DND-41 (cell line): ENCODE measurements at regions not wholly inside any gene's neighbourhood (a gene's known extent, or its start where the extent isn't known, plus 50 kb on each side); places are given as distances from the start of the nearest gene placed in this dataset.

Experiments
- CTCF ChIP-seq: IDR thresholded peaks from 2 replicates; pipeline ENCODE4 v1.5.1; 2012; ENCODE audit warnings: borderline replicate concordance, low read length, moderate library complexity, mild to moderate bottlenecking; ENCODE audit not compliant: poor library complexity, severe bottlenecking; ENCODE audit errors: extremely low read depth
- EZH2 ChIP-seq: IDR thresholded peaks from 3 replicates; pipeline ENCODE4 v1.6.1; 2012; ENCODE audit warnings: borderline replicate concordance, low read depth, mild to moderate bottlenecking, moderate library complexity, low read length, inconsistent platforms; ENCODE audit not compliant: severe bottlenecking

DNA sequence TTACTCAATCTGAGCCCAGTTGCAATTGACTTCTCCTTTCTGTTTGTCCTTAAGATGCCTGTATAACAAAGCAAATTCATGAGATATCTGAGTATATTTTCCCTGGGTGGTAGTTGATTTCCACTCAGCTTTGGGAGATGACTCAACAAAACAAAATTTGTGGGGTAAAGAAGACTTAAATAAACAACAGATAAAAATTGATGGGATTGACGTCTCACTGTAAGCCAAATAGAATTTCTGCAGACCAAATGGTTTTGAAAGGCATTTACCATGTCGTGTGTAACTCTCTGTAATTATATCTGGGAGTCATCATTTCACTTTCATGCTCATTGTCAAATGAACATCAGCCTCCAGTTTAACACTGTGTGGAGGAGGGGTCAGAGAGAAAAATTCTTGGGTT lies 255.4 kb upstream of the MYO3A start:
- TF ChIP-seq CTCF (no peak), EZH2 (no peak)
